Stimulated activated memory B cell treated with anti-CD40 and anti-IgM and Interleukin-4, amounts not matched to agents 10 μg/mL and 1 μg/mL and 100 μg/mL, for 72 hours (primary cell): ENCODE measurements at regions not wholly inside any gene's neighbourhood (a gene's known extent, or its start where the extent isn't known, plus 50 kb on each side); places are given as distances from the start of the nearest gene placed in this dataset.
"Not testable (repeated sequence)": the region's sequence is repeated elsewhere in the genome, so short reads cannot be mapped to it uniquely, and the experiment has no call there.

Source experiments
- ATAC-seq: fragments of 150-1000 bp; cut with Tn5 transposase; 2 replicates; pipeline ENCODE4 v1.10.0; 2021
- H3K27ac Mint-ChIP-seq: one replicate; pipeline ENCODE4 v1.8.0; 2022; ENCODE audit warnings: mild to moderate bottlenecking, mixed read lengths
- H3K27me3 Mint-ChIP-seq: one replicate; pipeline ENCODE4 v1.8.0; 2022; ENCODE audit warnings: mixed read lengths
- H3K36me3 Mint-ChIP-seq: one replicate; pipeline ENCODE4 v1.8.0; 2022; ENCODE audit warnings: mixed read lengths
- H3K4me1 Mint-ChIP-seq: one replicate; pipeline ENCODE4 v1.8.0; 2022; ENCODE audit warnings: mixed read lengths
- H3K4me3 Mint-ChIP-seq: one replicate; pipeline ENCODE4 v1.8.0; 2022; ENCODE audit warnings: mild to moderate bottlenecking, moderate library complexity, mixed read lengths
- H3K9me3 Mint-ChIP-seq: one replicate; pipeline ENCODE4 v1.8.0; 2022; ENCODE audit warnings: mixed read lengths

GRCh38 chr21:9813894-9814814, 707.2 kb upstream of the TPTE start:
- not testable (repeated sequence) for H3K9me3 Mint-ChIP-seq, H3K4me1 Mint-ChIP-seq, H3K36me3 Mint-ChIP-seq, ATAC-seq, H3K27me3 Mint-ChIP-seq, H3K4me3 Mint-ChIP-seq, H3K27ac Mint-ChIP-seq

GRCh38 chr21:9815181-9815789, 706.1 kb upstream of the TPTE start:
- not testable (repeated sequence) for H3K27me3 Mint-ChIP-seq, H3K27ac Mint-ChIP-seq, H3K4me1 Mint-ChIP-seq, ATAC-seq, H3K9me3 Mint-ChIP-seq, H3K4me3 Mint-ChIP-seq, H3K36me3 Mint-ChIP-seq

- not testable (repeated sequence) for H3K4me1 Mint-ChIP-seq, H3K9me3 Mint-ChIP-seq, H3K36me3 Mint-ChIP-seq, H3K4me3 Mint-ChIP-seq, H3K27me3 Mint-ChIP-seq, H3K27ac Mint-ChIP-seq, ATAC-seq
Observed at GRCh38 chr21:9816734-9817334, 704.5 kb upstream of the TPTE start.

GRCh38 chr21:9817841-9818441, 703.4 kb upstream of the TPTE start:
- H3K9me3 Mint-ChIP-seq, H3K27me3 Mint-ChIP-seq, H3K36me3 Mint-ChIP-seq, ATAC-seq, H3K27ac Mint-ChIP-seq, H3K4me3 Mint-ChIP-seq, H3K4me1 Mint-ChIP-seq: not testable (repeated sequence)

- H3K36me3 Mint-ChIP-seq, H3K4me3 Mint-ChIP-seq, H3K9me3 Mint-ChIP-seq, H3K4me1 Mint-ChIP-seq, H3K27ac Mint-ChIP-seq, H3K27me3 Mint-ChIP-seq, ATAC-seq: not testable (repeated sequence)
Observed at GRCh38 chr21:9819549-9820192, 701.7 kb upstream of the TPTE start.

GRCh38 chr21:9820579-9820978, 700.8 kb upstream of the TPTE start:
- H3K27ac Mint-ChIP-seq, ATAC-seq, H3K9me3 Mint-ChIP-seq, H3K27me3 Mint-ChIP-seq, H3K4me1 Mint-ChIP-seq, H3K4me3 Mint-ChIP-seq, H3K36me3 Mint-ChIP-seq: not testable (repeated sequence)

- H3K4me3 Mint-ChIP-seq, H3K4me1 Mint-ChIP-seq: not testable (repeated sequence)
Observed at GRCh38 chr21:9821472-9821871, 699.9 kb upstream of the TPTE start.

GRCh38 chr21:9822093-9822820, 699.1 kb upstream of the TPTE start:
- not testable (repeated sequence) for H3K27me3 Mint-ChIP-seq, ATAC-seq, H3K4me1 Mint-ChIP-seq, H3K27ac Mint-ChIP-seq, H3K4me3 Mint-ChIP-seq, H3K36me3 Mint-ChIP-seq, H3K9me3 Mint-ChIP-seq

More at GRCh38 chr21:9821472-9821871, 699.9 kb upstream of the TPTE start:
- not testable (repeated sequence) for H3K9me3 Mint-ChIP-seq, H3K36me3 Mint-ChIP-seq, H3K27ac Mint-ChIP-seq, ATAC-seq, H3K27me3 Mint-ChIP-seq

GRCh38 chr21:9823197-9824157, 697.9 kb upstream of the TPTE start:
- H3K9me3 Mint-ChIP-seq, H3K36me3 Mint-ChIP-seq, H3K27ac Mint-ChIP-seq, H3K27me3 Mint-ChIP-seq, H3K4me3 Mint-ChIP-seq, ATAC-seq, H3K4me1 Mint-ChIP-seq: not testable (repeated sequence)

GRCh38 chr21:9830801-9831200, 690.6 kb upstream of the TPTE start:
- not testable (repeated sequence) for H3K4me1 Mint-ChIP-seq, H3K9me3 Mint-ChIP-seq, H3K27ac Mint-ChIP-seq, H3K36me3 Mint-ChIP-seq, ATAC-seq, H3K4me3 Mint-ChIP-seq, H3K27me3 Mint-ChIP-seq

- not testable (repeated sequence) for ATAC-seq, H3K9me3 Mint-ChIP-seq, H3K27me3 Mint-ChIP-seq, H3K4me1 Mint-ChIP-seq, H3K27ac Mint-ChIP-seq, H3K36me3 Mint-ChIP-seq, H3K4me3 Mint-ChIP-seq
Observed at GRCh38 chr21:9832751-9833150, 688.6 kb upstream of the TPTE start.

GRCh38 chr21:9836547-9836946, 684.8 kb upstream of the TPTE start:
- not testable (repeated sequence) for H3K4me3 Mint-ChIP-seq, H3K9me3 Mint-ChIP-seq, H3K4me1 Mint-ChIP-seq, ATAC-seq, H3K36me3 Mint-ChIP-seq, H3K27me3 Mint-ChIP-seq, H3K27ac Mint-ChIP-seq

- not testable (repeated sequence) for ATAC-seq, H3K9me3 Mint-ChIP-seq, H3K4me1 Mint-ChIP-seq, H3K27me3 Mint-ChIP-seq, H3K27ac Mint-ChIP-seq, H3K4me3 Mint-ChIP-seq, H3K36me3 Mint-ChIP-seq
Observed at GRCh38 chr21:9837001-9837400, 684.4 kb upstream of the TPTE start.

- not testable (repeated sequence) for H3K4me1 Mint-ChIP-seq, H3K27me3 Mint-ChIP-seq, H3K4me3 Mint-ChIP-seq, H3K9me3 Mint-ChIP-seq, H3K36me3 Mint-ChIP-seq, ATAC-seq, H3K27ac Mint-ChIP-seq
Observed at GRCh38 chr21:9837526-9837925, 683.9 kb upstream of the TPTE start.
